Upper lobe of left lung (tissue), 4 donors: ENCODE measurements at regions not wholly inside any gene's neighbourhood (a gene's known extent, or its start where the extent isn't known, plus 50 kb on each side); places are given as distances from the start of the nearest gene placed in this dataset.

Source experiments
- POLR2A ChIP-seq, 4 donors: fragments of 450-650 bp; IDR thresholded peaks; one replicate each; pipeline ENCODE4 v1.5.1; 2016 to 2017; ENCODE audit warnings: antibody characterized with exemption in 4 of 4, mild to moderate bottlenecking in 2 of 4
- POLR2AphosphoS5 ChIP-seq, 2 donors: sonication (generic); formaldehyde crosslinking; IDR thresholded peaks; one replicate each; pipeline ENCODE4 v1.5.1; 2017; ENCODE audit warnings: antibody characterized with exemption in 2 of 2
- TF ChIP-seq, protein P1 (sequence below), 6 experiments: fragments of 450-650 bp in 4 of 6; fragments of 200-600 bp in 2 of 6; sonication (generic) in 2 of 6; IDR thresholded peaks; one replicate each; pipeline ENCODE4 v1.5.1; 2016 to 2019; ENCODE audit warnings: antibody characterized with exemption in 6 of 6

DNA sequence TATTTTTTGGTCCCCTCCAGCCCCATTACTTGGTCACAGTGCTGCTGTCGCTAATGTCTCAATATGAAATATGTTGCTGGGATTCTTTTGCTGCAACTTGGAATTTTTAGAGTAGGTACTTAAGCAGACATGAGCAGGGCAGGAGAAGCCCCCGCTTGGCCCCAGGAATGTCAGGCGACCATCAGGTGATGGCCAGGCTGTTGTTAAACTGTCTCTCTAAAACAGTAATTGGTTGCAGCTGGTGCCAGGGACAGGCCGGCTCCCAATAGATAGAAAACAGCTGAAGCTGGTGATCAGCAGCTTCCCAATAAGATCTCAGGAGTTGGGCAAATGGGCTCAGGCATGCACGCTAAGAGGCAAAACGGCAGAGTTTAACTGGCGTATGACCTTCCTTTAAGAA is 329.9 kb upstream of the TBL1XR1 start:
- TF ChIP-seq, protein P1, sequence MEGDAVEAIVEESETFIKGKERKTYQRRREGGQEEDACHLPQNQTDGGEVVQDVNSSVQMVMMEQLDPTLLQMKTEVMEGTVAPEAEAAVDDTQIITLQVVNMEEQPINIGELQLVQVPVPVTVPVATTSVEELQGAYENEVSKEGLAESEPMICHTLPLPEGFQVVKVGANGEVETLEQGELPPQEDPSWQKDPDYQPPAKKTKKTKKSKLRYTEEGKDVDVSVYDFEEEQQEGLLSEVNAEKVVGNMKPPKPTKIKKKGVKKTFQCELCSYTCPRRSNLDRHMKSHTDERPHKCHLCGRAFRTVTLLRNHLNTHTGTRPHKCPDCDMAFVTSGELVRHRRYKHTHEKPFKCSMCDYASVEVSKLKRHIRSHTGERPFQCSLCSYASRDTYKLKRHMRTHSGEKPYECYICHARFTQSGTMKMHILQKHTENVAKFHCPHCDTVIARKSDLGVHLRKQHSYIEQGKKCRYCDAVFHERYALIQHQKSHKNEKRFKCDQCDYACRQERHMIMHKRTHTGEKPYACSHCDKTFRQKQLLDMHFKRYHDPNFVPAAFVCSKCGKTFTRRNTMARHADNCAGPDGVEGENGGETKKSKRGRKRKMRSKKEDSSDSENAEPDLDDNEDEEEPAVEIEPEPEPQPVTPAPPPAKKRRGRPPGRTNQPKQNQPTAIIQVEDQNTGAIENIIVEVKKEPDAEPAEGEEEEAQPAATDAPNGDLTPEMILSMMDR (IDR thresholded peaks at IDR 0.05) = no peak
- no peak for TF ChIP-seq POLR2AphosphoS5 (IDR thresholded peaks at IDR 0.05)
- no peak for TF ChIP-seq POLR2A (IDR thresholded peaks at IDR 0.05)
